K562 (cell line): ENCODE measurements at regions not wholly inside any gene's neighbourhood (a gene's known extent, or its start where the extent isn't known, plus 50 kb on each side); places are given as distances from the start of the nearest gene placed in this dataset.

Source experiments
- ATAC-seq: fragments of 200-7000 bp; cut with Tn5 transposase; 3 replicates; pipeline ENCODE4 v1.9.1; 2020; ENCODE audit warnings: moderate library complexity
- BruUV-seq: library from RNA; stranded (reverse); fragments of 400-500 nt; replicated peaks from 2 replicates; lab custom pipeline; 2021; lab: Mats Ljungman, UMichigan
- CTCF ChIA-PET: fragments of 300-600 bp; formaldehyde crosslinking; extraction: SDS; loops from one replicate; lab custom pipeline; 2021; ENCODE audit warnings: low intra/inter-chr PET ratio; lab: Yijun Ruan, JAX
- POLR2A ChIA-PET: fragments of 300-600, 350-650 bp; sonication (Branson Sonifier 250); formaldehyde crosslinking; extraction: SDS; loops from one replicate; lab custom pipeline; 2021; ENCODE audit warnings: antibody characterized with exemption, inconsistent platforms; lab: Yijun Ruan, JAX
- DNase-seq, 4 experiments: peaks; one replicate each; pipeline versions ENCODE4 v3.0.0 to v3.0.0-alpha.2; 2011 to 2018; ENCODE audit warnings: low spot score in 3 of 4, mixed read lengths in 3 of 4; ENCODE audit errors: extremely low read depth in 1 of 4
- FAIRE-seq: peaks from 2 replicates; lab custom pipeline; 2011; peaks lifted over from hg19 to GRCh38; lab: Jason Lieb, UNC
- H2AFZ ChIP-seq: 2 replicates; pipeline ENCODE4 v1.6.0; 2011; ENCODE audit warnings: low read depth, low read length, control low read depth, inconsistent platforms
- H3K27ac ChIP-seq: fragments of 200-600 bp; 3 replicates; pipeline ENCODE4 v1.8.0; 2011; ENCODE audit warnings: low read depth, mild to moderate bottlenecking, control low read depth, inconsistent platforms, low read length, moderate library complexity, mixed read lengths; ENCODE audit errors: extremely low read depth
- H3K27me3 ChIP-seq, 2 experiments: fragments of 300-600 bp in 1 of 2; 2 replicates in 1 of 2; 3 replicates in 1 of 2; pipeline versions ENCODE4 v1.6.0 to v1.8.0; 2011; ENCODE audit warnings: inconsistent platforms in 2 of 2, low read length in 2 of 2, mild to moderate bottlenecking in 1 of 2, mixed read lengths in 1 of 2, moderate library complexity in 1 of 2; ENCODE audit not compliant: control insufficient read depth in 2 of 2, insufficient read depth in 2 of 2
- H3K36me3 ChIP-seq: fragments of 300-600 bp; 3 replicates; pipeline ENCODE4 v1.8.0; 2011; ENCODE audit warnings: mild to moderate bottlenecking, low read length, inconsistent platforms; ENCODE audit not compliant: control insufficient read depth, insufficient read depth
- H3K4me1 ChIP-seq, 2 experiments: fragments of 200-600 bp in 1 of 2; replicated peaks in 1 of 2; 2 replicates in 1 of 2; 3 replicates in 1 of 2; pipeline versions ENCODE4 v1.5.1 to v1.8.0; 2011; ENCODE audit warnings: inconsistent platforms in 2 of 2, low read length in 2 of 2, mild to moderate bottlenecking in 1 of 2, mixed read lengths in 1 of 2, moderate library complexity in 1 of 2; ENCODE audit not compliant: control insufficient read depth in 2 of 2, insufficient read depth in 2 of 2
- H3K4me2 ChIP-seq: 2 replicates; pipeline ENCODE4 v1.6.1; 2011; ENCODE audit warnings: low read length, control low read depth, inconsistent platforms, mixed read lengths; ENCODE audit not compliant: insufficient read depth
- H3K4me3 ChIP-seq: fragments of 200-600 bp; sonication (generic), shearing (Covaris generic); 2 replicates; pipeline ENCODE4 v1.5.1; 2016; ENCODE audit warnings: control low read depth, inconsistent platforms
- H3K79me2 ChIP-seq: fragments of 200-600 bp; 3 replicates; pipeline ENCODE4 v1.8.0; 2011; ENCODE audit warnings: low read length, inconsistent platforms; ENCODE audit not compliant: control insufficient read depth, insufficient read depth
- H3K9ac ChIP-seq, 2 experiments: 2 replicates each; pipeline versions ENCODE4 v1.6.0 to v1.6.1; 2011; ENCODE audit warnings: low read depth in 2 of 2, low read length in 2 of 2, control low read depth in 1 of 2, inconsistent platforms in 1 of 2, mild to moderate bottlenecking in 1 of 2, mixed read lengths in 1 of 2; ENCODE audit not compliant: insufficient read depth in 1 of 2
- H3K9me1 ChIP-seq: one replicate; pipeline ENCODE4 v1.6.0; 2011; ENCODE audit warnings: inconsistent platforms, mild to moderate bottlenecking, low read length, moderate library complexity; ENCODE audit not compliant: control insufficient read depth, insufficient read depth
- H3K9me3 ChIP-seq: replicated peaks from 2 replicates; pipeline ENCODE4 v1.5.1; 2011; ENCODE audit warnings: low read depth, low read length, inconsistent platforms; ENCODE audit not compliant: control insufficient read depth, insufficient read depth
- H4K20me1 ChIP-seq: replicated peaks from 2 replicates; pipeline ENCODE4 v1.6.1; 2011; ENCODE audit warnings: low read length, inconsistent platforms, mixed read lengths; ENCODE audit not compliant: control insufficient read depth, insufficient read depth
- BDP1 ChIP-seq: IDR thresholded peaks from 3 replicates; pipeline ENCODE4 v1.6.1; 2011; ENCODE audit not compliant: insufficient read length, insufficient read depth
- LARP7 ChIP-seq: fragments of 450-650 bp; IDR thresholded peaks from 2 replicates; pipeline ENCODE4 v1.6.1; 2016
- RAD21 ChIP-seq, 2 experiments: fragments of 250-450 bp in 1 of 2; fragments of 450-650 bp in 1 of 2; sonication (Bioruptor Pico) in 1 of 2; formaldehyde crosslinking in 1 of 2; IDR thresholded peaks in 1 of 2; conservative IDR thresholded peaks in 1 of 2; 2 replicates each; pipeline versions ENCODE4 v1.4.0 to v1.8.0; 2020 to 2022; ENCODE audit warnings: mild to moderate bottlenecking in 2 of 2, moderate library complexity in 1 of 2
- RBFOX2 ChIP-seq: fragments of 200-400 bp; formaldehyde crosslinking; IDR thresholded peaks from 2 replicates; pipeline ENCODE4 v1.6.1; 2017; ENCODE audit warnings: low read depth, mild to moderate bottlenecking, low read length, moderate library complexity
- RHOXF2B ChIP-seq: fragments of 250-450 bp; sonication (Bioruptor Pico); conservative IDR thresholded peaks from 2 replicates; pipeline ENCODE4 v1.5.1; 2021
- ZFP91 ChIP-seq: sonication (generic); formaldehyde crosslinking; IDR thresholded peaks from 2 replicates; pipeline ENCODE4 v1.8.0; 2022; ENCODE audit warnings: mild to moderate bottlenecking, missing genetic modification reagents
- ZNF217 ChIP-seq: sonication (generic); formaldehyde crosslinking; IDR thresholded peaks from 2 replicates; pipeline ENCODE4 v1.8.0; 2022; ENCODE audit warnings: mild to moderate bottlenecking, missing genetic modification reagents
- ZNF263 ChIP-seq: sonication (generic); formaldehyde crosslinking; IDR thresholded peaks from 2 replicates; pipeline ENCODE4 v1.8.0; 2022; ENCODE audit warnings: mild to moderate bottlenecking, missing genetic modification reagents, borderline replicate concordance
- ZNF583 ChIP-seq: fragments of 250-450 bp; sonication (Bioruptor Pico); IDR thresholded peaks from 2 replicates; pipeline ENCODE4 v1.4.0; 2020
- ZNF717 ChIP-seq: fragments of 250-450 bp; sonication (Bioruptor Pico); IDR thresholded peaks from 2 replicates; pipeline ENCODE4 v1.5.0; 2021
- WGBS: fragments of 100-300 bp; shearing (Covaris generic); methylation state at CpG from one replicate; pipeline ENCODE4 v1.1.6; 2016; ENCODE audit warnings: low coverage, mixed read lengths; ENCODE audit not compliant: insufficient coverage; ENCODE audit errors: missing lambda C conversion rate; 5-methylcytosine and 5-hydroxymethylcytosine counted together
- in situ Hi-C: fragments of 300-500 bp; cut with MboI; formaldehyde crosslinking; loops from 4 replicates; pipeline ENCODE4 v1.15.0; 2018; ENCODE audit warnings: inconsistent platforms, mixed read lengths
- intact Hi-C: fragments of 100-400 bp; cut with micrococcal nuclease; formaldehyde crosslinking; loops from 2 replicates; pipeline ENCODE4 v1.14.2; 2022

- TF ChIP-seq ZNF717 (CRISPR knock-in tag) (no peak), ZNF217 (no peak), ZNF263 (CRISPR knock-in tag) (no peak), BDP1 (no peak)
Observed at GRCh38 chr11:11046781-11047180, 188.9 kb upstream of the ZBED5 start (continued).

DNA sequence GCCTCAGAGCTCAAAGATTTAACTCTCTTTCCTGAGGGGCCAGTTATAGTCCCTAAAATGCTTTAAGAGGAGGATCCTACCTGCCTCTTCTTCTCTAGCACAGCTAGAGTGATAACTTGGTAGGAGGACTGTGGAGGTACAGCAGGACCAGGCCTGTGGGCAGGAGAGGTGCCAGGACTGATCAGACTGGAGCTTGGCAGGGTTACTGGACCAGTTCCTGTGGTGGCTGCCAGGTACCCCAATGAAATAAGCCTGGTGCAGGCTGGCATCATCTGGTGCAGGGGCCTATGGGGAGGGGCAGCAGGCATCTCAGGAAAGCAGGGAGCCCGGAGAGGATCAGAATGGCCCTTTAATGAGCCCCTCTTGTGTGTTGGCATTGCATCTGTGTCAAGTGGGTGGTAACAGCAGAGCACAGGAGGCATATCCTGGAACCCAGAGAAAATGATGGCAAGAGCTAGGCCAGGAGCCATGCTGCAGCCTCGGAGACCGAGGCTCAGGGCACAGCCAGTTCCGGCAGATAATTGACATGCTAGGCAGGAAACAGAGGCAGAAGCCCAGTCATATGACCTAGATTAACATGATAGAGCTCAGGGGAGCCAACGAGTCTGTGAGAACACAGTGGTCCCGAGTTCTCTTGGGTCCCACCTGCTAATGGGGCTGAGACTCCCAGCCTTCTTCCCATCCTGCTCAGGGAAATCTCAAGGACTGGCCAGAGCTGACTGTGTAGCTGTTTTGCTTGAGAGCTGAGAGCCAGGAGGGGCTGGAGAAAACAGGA, 187.5 kb upstream of the ZBED5 start:
- TF ChIP-seq RBFOX2 (no peak), ZFP91 (CRISPR knock-in tag) (no peak), RHOXF2B (CRISPR knock-in tag) (no peak), LARP7 (no peak), RAD21 (CRISPR knock-in tag; conservative IDR thresholded peaks at IDR 0.05 in 1 of 2, IDR thresholded peaks at IDR 0.05 in 1 of 2) (no peak), ZNF583 (CRISPR knock-in tag) (no peak)
- TF ChIP-seq, all 486 proteins: peak for 0
- Histone ChIP-seq H3K79me2 (no peaks in the 10 kb centered on the region), H3K9me3 (no peaks in the 10 kb centered on the region), H3K9me1 (no peaks in the 10 kb centered on the region), H2AFZ (no peak overlapping the region), H3K27ac (no peak overlapping the region), H3K4me3 (no peak overlapping the region), H3K9ac (no peak overlapping the region), H3K27me3 (peaks cover 3 to 12% of the 10 kb centered on the region in 2 experiments; a peak in 2 of 5 replicates), H3K36me3 (no peaks in the 10 kb centered on the region), H3K4me1 (no peaks in the 10 kb centered on the region), H4K20me1 (no peaks in the 10 kb centered on the region), H3K4me2 (no peak overlapping the region)
- DNase-seq: no peak
- in situ Hi-C loops (no loop called here), intact Hi-C loops (no loop called here)
- ChIA-PET POLR2A (no interaction called here), CTCF (no interaction called here)
- no peak for FAIRE-seq
- no peak for ATAC-seq
- no TSS peak for BruUV-seq
- WGBS: 0% methylated on average over 6 of the region's 6 CpGs
